NCI-H526 (cell line): ENCODE measurements at regions not wholly inside any gene's neighbourhood (a gene's known extent, or its start where the extent isn't known, plus 50 kb on each side); places are given as distances from the start of the nearest gene placed in this dataset.
"Not testable (repeated sequence)": the region's sequence is repeated elsewhere in the genome, so short reads cannot be mapped to it uniquely, and the experiment has no call there.

Experiments
- DNase-seq, 2 experiments: peaks; one replicate each; lab custom pipeline; 2025; lab: John Stamatoyannopoulos, UW

DNA sequence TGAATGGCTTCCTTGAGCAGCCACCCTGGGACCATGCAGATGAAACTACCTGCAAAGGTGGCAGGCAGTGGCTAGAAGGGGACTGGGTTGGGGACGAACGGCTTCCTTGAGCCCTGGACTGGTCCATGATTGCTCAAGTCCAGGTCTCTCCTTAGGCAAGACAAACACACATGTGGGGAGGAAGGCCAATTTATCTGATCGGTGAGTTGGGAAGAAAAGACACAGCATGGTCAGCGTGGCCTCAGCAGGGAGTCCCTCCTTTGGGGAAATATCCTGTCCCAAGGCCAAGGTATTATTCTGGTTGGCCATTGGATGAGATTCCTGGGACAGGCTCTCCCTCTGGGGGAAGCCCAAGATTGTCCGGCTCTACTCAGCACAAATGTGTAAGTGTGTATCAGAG, 116.3 kb upstream of the ERG start:
- no peak for DNase-seq

DNA sequence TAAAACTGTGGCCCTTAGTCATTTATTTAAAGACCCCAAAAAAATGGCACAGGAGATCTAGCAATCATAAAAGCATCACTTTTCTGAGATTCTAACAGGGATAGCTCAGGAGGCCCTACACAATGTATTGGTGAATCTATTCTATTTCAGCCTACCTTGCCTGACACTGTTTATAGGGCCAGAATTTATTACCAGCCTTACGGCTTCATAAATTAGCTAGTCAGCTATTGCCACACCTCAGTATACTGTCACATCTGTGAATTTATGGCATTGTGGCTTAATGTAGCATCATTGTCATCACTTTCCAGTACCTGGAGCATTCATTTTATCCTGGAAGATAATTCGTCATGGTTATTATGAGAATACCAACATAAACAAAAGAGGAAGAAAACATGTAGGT, 121.2 kb upstream of the ERG start:
- no peak for DNase-seq

DNA sequence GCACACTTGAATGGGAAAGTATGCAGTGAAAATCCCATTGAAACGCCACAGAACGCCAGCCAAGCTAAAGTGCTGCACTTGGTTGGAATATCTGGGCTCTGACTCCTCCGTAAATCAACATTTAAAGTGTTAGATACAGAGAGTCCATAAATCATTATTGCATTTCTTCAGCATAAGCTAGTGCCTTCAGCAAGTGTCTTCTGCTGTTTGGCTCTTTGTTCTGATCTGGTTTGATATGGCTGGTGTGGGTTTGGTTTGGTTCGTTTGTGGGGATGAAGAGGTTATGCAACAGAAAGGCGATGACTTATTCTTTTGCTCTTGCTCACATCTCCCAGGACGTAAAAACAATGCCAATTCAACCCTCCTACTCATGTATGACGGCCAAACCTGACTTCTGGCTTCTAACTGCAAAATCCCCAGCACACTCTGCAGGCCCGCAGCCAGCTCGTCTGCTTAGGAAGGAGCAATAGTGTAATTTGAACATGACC, 121.8 kb upstream of the ERG start:
- no peak for DNase-seq

DNA sequence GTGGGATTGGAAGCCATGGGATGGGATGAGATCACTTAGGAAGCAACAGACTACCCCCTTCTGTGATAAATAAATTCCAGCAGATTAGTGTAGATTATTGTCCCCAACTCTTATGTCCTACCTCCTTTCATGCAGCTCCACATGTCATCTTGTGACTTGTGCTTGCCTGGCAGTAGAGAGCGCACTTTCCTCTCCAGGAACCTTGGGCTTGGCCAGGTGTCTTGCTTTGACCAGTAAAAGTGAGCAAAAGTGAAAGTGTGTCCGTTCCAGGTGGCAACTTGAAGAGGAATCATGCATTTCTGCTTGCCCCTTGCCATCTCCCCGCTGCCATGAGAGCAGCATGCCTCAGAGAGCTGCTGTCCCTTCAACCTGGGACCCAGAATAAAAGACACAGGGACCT, 122.9 kb upstream of the ERG start:
- no peak for DNase-seq

DNA sequence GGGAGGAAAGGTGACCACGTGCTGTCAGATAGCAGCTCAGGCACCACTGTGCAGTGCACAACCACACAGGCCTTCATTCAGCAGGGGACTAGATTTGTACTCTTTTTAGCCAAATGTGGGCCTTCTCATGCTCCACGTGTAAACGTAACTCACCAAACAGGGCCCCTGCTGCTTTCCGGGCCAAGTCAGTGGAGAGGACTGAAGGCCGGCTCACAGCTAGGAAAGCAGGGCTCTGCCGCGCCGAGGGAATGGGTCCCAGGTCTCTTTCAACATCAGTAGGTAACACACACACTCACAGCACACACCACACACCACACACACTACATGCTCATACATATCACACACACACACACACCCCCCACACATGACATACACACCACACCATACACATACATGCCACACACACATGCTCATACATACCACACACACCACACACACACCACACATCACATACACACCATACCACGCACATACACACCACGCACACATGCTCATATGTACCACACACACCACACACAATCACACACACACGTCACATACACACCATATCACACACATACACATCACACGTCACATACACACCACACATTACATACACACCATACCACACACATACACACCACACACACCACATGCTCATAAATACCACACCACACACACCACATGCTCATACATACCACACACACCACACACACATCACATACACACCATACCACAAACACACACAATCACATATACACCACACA, 124.0 kb upstream of the ERG start:
- no peak for DNase-seq

DNA sequence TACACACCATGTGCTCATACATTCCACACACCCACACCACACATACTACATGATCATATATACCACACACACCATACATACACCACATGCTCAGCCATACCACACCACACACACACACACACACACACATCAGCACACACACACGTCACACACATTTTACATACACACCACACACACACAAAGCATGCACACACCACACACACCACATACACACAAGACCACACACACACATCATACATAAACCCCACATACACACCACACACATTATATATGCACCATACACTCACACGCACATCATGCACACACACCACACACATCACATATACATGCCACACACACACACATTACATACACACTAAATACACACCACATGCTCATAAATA, 124.5 kb upstream of the ERG start:
- DNase-seq = no peak

DNA sequence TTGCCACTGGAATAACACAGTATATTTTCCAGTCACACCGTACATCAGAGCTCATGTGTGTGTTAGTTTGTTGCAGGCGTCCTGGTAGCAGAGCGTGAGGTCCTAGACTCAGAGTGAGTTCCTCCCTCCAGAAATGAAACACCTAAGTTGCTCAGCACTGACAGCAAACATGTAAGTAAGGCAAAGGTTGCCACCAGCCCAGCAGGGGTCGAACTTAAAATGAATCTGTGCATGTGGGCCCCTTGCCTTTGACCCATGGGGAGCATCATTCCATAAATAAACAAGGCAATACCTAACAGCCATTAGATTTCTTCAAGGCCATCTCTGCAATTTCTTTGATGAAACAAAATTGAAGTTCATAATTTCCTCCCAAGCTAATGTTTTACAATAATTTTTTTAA, 125.3 kb upstream of the ERG start:
- DNase-seq = no peak

DNA sequence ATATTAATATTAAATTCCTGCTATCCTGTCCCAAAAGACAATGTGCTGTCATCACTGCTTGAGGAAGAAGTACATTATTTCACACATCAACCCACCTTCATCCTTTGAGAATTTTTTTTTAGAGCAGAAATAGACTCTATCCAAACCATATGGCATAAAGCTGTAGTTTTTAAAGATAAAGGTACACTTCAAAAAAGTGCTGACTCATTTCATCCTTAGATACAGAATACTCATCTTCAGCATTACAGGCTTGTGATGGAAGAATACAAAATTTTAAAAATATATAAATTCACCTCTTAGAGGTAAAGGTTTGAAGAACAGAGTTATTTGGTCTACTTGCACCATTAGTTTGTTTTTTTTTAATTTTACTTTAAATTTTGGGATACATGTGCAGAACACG, 126.7 kb upstream of the ERG start:
- DNase-seq = no peak

DNA sequence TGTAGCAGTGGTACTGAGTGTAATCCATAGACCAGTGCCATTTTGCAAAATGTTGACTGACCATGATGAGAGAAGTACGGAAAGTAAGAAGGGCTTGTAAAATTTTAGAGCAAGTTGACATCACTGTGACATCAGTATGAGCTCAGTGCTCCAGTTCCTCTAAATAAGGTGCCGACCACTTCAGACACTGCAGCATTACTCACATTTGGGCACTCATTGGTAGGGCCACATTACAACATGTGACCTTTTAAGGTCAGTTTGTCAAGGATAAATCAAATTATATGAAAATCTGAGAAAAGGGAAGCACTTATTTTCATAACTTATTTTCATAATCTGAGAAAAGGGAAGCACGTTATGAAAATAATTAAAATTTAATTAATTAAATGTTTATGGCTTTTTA, 128.0 kb upstream of the ERG start:
- no peak for DNase-seq

DNA sequence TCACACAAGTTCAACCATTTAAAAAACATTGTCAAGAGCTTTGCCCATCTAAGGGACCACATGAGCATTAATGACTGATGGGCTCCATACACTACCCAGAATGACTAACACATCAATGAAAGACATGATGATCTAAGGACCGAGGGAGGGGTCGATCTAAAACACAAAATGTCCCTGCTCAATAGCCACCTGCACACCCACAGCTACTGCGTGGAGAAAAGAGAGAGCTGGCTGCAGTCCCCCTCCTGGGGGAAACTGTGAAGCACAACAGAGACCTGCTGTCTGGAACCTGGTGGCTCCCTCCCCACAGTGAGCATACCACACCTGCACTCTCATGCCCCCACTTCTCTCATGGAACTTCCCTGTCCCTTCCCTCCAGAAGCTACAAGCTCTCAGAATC, 130.1 kb upstream of the ERG start:
- DNase-seq = no peak

DNA sequence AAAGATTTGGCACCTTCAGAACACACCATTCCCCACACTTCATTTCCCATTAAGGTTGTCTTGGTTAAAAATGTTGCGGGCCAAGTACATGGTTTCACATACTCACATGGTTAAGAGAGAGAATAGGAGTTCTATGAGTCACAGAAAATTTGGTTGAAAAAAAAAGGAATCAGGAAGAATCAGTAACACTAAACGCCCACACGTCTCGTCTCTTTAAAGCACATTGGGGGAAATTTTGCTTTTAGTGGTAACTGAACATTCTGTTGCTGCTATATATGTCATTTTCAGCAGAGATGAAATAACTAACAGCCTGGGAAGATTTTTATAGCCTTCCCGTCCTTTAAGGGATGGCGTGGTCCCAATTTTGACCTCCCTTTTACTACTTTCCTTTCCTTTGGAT, 132.9 kb upstream of the ERG start:
- no peak for DNase-seq

DNA sequence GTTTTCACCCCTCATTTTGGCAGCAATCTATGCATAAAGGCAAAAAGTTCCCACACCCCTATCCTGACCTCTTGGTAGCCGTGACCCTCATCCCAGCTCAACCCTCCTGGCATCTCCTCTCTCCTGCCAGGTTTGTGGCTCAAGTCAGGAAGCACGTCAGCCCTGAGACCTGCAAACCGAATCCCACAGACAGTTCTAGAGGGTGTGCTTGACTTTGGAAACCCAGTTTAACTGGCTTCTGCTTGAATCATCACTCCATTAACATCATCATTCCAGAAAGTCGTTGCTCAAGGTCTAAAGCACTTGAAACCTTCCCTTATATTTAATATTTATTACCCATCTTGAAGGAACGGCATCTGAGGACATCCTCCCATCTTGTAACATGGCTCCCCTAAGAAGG, 133.4 kb upstream of the ERG start:
- no peak for DNase-seq

DNA sequence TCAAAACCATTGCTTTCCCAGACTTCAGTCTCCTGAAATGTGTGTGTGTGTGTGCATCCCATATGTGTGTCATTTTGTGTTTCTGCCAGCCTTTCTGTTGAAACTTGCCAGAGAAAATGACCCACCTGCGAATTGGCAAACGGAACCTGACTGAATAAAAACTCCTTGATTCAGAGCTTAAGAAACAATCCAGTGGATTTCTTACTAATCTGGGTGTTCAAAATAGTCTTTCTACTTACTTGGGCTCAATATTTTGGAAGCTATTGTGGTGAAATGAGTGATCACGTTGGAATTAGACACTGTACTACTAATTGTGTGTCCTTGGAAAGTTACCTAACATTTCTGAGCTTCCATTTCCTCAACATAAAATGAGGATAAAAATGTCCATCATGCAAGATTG, 138.9 kb upstream of the ERG start:
- DNase-seq = no peak

DNA sequence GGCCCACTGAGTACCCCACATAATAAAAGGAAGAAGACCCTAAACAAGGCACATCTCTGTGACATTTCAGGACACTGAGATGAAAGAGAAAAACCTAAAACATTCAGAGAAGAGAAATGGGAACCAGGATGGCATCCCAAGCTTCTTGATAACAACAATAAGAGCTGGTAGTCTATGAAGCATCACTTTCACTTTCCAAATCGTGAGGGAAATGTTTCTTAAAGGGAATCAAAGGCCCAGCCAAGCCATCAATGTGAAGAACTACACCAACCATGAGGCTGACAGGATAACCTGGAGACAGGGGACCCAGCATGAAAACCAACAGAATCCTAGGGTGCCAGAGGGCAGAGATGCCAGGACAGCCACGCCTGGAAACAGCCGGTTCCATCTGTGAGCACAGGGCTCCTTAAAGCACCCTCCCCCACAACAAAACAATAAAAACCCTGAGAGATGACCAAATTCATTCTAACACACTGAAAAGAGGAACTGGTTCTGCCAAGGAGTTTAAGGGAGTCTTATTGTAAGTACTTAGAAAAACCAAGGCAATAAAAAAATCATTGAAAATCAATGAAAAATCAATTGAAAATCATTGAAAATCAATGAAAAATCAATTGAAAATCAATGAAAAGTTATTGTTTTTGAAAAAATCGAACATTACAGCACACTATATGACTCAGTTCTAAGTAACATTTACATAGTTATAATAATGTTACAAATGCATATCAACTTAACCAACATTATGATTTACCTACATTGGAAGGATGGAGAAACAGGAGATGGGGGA, 141.5 kb upstream of the ERG start:
- DNase-seq = no peak

DNA sequence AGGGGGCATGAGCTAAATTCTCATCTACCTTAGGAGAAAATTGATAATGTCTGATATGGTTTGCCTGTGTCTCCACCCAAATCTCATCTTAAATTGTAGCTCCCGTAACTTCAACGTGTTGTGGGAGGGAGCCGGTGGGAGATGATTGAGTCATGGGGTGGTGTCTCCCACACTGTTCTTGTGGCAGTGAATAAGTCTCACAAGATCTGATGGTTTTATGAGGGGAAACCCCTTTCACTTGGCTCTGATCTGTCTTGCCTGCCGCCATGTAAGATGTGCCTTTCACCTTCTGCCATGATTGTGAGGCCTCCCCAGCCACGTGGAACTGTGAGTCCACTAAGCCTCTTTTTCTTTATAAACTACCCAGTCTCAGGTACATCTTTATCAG, 142.1 kb upstream of the ERG start:
- not testable (repeated sequence) for DNase-seq

DNA sequence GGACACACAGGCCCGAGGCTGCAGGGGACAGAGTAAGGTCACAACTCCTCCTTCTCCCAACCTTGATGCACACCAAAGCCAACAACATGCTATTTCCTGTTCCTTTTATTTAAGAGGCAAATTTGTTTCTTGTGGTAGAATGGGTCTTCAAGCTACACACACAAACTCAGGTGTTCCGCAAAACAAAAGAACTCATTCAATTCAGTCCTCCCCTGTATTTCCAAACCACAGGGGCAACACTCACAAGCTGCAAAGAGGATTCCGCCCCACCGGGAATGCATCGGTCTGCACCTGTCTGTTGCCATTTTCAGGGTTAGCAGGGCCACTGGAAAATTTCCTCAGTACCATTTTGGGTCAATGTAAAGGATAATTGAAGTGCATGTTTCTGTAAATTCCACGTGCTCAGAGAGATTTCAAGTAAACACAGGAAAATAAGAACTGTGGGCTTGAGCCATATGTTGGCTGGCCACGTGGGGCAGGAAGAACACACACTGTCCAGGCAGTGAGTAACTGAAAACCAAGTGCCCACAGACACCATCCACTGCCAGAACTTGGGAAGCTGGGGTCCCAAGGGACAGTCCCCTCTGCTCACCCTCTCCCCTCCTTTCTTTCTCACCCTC, 145.2 kb upstream of the ERG start:
- no peak for DNase-seq

DNA sequence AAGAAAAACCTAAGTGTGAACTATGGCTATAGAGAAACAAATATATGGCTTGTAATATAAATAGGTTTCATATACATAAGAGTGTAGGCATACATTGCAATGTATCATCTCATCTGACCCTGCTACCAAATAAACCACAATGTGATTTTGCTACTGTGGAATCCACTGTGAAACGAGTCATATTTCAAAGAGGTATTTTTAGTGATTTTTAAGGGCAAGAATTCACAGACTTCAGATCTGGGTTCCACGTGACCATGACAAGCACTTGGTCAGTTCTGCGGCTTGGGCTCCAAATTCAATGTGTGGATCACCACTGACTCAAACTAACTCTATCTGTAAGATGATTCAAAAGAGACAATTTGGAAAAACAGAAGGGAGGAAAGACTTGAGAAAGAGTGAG, 147.0 kb upstream of the ERG start:
- DNase-seq = no peak

DNA sequence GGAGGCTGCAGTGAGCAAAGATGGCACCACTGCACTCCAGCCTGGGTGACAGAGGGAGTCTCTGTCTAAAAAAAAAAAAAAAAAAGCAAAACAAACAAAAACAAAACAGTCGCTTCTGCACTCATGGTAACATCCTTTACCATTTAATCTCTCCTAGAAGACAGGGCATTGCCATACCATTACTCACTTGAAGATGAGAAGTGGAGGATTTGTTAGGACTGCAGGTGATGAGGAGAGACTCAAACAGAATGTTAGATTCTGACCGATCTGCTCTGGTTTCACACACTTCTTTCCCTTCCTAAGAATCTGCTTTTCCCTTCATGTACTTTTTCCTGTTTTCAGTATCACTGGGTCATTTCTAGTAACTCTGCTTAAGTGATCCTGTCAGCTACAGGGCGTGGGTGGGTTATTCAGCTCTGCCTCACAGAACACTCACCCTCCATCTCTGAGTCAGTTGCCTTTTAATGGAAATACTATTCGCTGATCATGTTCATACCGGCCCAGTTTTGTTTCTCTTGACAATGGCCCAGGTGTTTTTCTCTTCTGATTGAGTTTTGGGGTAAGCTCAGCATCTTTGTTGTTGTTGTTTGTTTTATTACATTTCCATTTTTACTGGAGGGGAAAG, 148.0 kb upstream of the ERG start:
- no peak for DNase-seq

DNA sequence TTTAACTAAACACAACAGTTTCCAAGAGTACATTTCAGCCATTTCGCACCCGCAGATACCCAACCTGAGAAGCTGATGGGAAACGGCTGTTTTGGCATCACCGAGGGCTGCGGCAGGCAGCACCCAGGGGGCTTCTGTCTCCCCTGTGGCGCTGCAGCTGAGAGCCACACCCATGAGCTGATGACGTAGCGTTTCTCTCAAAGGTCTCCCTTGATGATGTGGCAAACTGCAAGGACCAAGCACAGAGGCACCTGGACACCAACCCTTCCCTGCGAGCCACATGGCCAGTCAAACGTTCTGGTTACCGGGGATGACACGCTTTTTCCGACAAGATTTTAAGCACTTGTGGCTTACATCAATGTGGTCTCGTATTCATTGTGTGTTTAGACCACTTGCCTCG, 150.8 kb upstream of the ERG start:
- DNase-seq = no peak

DNA sequence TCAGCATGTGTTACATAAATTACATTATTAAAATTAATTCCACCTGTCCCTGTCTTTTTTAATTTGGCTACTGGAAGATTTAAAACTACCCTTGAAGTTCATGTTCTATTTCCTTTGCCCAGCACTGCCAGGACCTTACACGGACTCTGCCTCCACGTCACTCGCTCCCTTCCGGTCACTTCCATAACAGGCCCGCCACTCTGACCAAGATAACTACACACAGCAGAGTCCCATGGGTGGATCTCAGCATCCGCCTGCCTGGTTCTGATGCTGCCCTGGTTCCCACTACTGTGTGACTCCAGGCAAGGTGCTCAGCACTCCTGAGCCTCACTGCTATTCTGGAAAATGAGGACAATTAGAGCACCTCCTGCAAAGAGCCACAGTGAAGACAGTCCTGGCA, 153.3 kb upstream of the ERG start:
- no peak for DNase-seq

DNA sequence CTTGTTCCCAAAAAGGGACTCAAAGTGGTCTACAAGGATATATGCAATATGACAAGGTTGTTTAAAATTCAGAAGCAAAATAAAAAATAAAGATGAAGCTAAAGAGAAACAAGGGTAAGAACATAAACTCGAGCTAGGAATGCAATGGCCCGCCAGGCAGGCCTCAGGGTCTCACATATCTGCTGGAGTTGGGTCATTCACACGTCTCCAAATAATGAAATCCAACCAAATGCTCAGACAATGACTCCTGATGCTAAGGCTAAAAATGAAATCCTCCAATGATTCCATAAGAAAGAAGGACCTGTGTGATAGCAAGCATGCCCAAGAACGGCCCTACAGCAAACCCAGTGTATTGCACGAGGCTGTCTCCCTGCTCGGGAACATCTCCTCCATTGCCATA, 153.3 kb upstream of the ETS2 start:
- no peak for DNase-seq

DNA sequence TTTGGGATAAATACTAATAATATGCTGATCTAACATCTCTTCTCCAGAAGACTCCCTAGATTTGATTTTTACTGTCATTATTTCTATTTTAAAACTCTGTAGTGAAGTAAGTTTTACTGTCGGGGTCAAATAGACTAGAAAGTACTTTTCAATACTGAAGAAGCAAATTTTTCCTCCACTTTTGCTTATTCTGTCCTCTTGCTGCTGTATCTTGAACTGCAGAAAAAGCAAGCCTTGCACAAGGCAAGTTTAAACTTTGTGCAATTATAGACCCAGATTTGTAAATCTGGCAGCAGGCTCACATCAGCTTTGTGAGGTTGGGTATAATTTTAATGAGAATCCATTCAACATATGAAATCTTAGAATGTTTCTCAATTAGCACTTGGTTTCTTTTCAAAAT, 151.1 kb upstream of the ETS2 start:
- DNase-seq = no peak

DNA sequence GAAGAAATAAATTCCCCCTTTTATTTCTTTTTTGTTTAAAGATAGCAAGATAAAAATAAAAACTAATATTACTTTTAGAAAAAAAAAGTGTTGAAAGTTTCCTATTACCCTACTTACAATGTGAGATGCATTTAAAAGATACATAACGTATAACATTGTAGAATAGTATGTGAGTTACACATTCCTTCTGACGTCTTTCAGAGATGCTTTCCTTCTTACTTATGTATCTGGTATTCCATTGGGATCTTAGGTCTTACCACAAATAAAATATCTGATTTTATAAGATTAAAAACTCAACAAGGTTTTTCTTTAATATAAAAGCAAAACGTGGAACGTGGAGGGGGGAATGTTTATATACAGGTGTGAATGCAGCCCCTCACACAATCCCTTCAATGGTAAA, 147.2 kb upstream of the ETS2 start:
- DNase-seq = no peak
